GM12875 (cell line): ENCODE measurements at regions not wholly inside any gene's neighbourhood (a gene's known extent, or its start where the extent isn't known, plus 50 kb on each side); places are given as distances from the start of the nearest gene placed in this dataset.

Experiments used
- H3K4me3 ChIP-seq: one replicate; pipeline ENCODE4 v1.5.1; 2011; ENCODE audit warnings: low read depth, low read length, control low read depth
- TF ChIP-seq, protein P1 (sequence below): IDR thresholded peaks from 2 replicates; pipeline ENCODE4 v1.5.1; 2011; ENCODE audit warnings: low read depth, mild to moderate bottlenecking, control low read depth, inconsistent platforms, low read length, moderate library complexity, borderline replicate concordance; ENCODE audit not compliant: insufficient read depth

DNA sequence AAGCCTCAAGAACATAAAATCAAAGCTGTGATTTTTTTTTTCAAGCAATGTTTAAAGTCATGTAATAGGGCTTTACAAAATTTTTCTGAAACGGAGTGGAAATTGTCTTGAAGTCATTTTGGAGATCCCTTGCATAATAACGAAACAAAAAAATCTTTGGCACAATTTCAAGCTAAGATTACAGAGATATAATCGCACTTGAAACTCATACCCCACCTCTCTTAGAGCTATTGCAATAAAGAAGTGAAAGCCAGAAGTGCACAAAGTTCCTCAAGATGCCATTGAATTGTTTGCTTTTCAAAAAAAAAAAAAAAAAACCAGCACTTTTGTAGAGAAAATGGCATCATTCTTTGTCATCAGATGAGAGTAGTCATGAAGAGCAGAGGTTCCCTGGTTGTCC, 152.3 kb downstream of the PAX3 start:
- no peak overlapping the region for H3K4me3 ChIP-seq
- TF ChIP-seq, protein P1, sequence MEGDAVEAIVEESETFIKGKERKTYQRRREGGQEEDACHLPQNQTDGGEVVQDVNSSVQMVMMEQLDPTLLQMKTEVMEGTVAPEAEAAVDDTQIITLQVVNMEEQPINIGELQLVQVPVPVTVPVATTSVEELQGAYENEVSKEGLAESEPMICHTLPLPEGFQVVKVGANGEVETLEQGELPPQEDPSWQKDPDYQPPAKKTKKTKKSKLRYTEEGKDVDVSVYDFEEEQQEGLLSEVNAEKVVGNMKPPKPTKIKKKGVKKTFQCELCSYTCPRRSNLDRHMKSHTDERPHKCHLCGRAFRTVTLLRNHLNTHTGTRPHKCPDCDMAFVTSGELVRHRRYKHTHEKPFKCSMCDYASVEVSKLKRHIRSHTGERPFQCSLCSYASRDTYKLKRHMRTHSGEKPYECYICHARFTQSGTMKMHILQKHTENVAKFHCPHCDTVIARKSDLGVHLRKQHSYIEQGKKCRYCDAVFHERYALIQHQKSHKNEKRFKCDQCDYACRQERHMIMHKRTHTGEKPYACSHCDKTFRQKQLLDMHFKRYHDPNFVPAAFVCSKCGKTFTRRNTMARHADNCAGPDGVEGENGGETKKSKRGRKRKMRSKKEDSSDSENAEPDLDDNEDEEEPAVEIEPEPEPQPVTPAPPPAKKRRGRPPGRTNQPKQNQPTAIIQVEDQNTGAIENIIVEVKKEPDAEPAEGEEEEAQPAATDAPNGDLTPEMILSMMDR, result no peak

DNA sequence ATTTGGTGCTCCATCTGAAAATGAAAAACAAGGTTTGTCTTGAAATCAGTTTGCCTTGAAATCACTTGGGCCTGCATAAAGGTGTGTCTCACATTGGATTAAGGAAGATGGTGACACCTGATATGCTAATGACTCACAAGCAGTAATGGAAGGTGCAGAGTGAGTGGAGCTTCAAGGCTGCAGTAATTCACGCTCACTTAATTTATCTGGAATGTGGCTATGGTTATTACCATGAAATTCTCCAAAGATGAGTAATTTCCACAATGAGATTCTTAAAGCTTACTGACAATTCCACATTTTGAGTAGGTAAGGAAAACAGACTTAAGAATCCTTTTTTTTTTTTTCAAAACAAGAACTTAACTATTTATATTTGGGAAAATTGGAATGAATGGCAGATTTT, 156.8 kb downstream of the PAX3 start:
- TF ChIP-seq, protein P1, result no peak
- H3K4me3 ChIP-seq, result no peak overlapping the region

DNA sequence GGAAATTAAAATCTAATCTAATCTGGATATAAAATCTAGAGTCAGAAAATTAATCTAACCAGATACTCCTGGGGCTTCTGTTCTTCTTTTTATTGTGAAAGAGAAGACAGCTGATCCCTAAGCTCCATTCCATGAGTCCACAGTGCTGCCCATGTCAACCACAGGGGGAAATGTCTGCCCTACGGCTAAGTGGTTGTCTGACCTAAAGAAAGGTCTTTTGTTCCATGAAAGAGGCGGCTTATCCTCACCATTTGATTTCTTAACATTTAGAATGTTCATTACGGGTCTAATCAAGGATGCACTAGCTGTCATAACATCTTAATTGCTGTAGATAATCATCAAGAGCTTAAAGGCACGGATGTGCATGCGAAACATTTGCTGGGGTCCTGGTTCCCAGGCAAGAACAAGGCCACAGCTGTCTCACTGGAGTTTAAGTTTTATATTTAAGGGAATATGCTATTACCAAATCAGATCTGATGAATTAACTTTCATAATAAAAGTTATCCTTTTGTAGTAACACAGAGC, 162.6 kb downstream of the PAX3 start:
- TF ChIP-seq, protein P1, result no peak

DNA sequence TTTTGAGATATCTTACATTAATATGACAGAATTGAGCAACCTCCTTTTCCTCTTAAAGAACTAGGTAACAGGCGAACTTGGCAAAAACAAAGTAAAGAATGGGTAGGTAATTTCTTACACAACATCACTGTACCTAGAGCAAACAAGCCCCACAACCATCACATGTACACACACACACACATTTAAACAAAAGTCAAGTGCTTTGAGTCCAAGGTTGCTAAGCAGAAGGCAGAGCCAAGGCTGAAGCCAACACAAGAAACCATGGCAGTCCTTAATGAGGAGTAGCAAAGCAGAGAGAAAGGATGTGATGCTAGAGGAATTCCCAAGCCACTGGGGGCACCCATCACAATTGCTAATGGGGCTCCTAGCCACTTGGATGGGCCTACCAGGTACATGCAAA, 164.1 kb downstream of the PAX3 start:
- H3K4me3 ChIP-seq, result no peak overlapping the region
- TF ChIP-seq, protein P1, result no peak

More for the DNA sequence above, 162.6 kb downstream of the PAX3 start:
- no peak overlapping the region for H3K4me3 ChIP-seq

DNA sequence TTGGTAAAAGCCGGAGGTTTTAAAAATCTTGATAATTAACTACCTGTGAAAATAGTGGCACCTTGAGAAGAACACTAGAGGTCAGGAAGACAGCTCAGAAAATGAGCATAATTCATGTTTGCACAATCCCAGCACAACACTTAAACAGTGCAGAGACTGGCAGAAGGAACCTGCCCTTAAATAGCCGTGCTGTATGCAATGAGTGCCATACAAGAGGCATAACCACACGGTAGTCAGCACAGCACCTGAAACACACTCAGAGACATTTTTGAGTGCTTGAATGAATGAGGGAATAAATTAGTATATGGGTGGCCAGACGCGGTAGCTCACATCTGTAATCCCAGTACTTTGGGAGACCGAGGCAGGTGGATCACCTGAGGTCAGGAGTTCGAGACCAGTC, 164.9 kb downstream of the PAX3 start:
- no peak overlapping the region for H3K4me3 ChIP-seq
- TF ChIP-seq, protein P1, result no peak

DNA sequence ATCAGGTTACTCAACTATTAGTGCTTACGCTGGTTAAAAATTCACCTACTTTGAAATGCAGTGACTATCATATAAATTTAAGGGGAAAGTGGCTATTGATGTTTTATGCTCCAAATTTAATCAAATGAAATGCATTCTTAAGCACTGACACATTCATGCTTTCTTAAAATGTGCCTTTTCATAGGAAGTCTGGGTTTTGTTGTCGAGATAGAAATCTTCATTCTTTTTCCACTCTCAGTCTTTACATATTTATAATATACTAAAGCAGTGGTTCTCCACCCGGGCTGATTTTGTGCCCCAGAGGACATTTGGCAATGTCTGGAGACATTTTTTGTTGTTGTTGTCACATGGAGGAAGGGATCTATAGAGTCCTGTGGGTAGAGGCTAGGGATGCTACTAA, 167.9 kb downstream of the PAX3 start:
- H3K4me3 ChIP-seq, result no peak overlapping the region
- TF ChIP-seq, protein P1, result no peak

DNA sequence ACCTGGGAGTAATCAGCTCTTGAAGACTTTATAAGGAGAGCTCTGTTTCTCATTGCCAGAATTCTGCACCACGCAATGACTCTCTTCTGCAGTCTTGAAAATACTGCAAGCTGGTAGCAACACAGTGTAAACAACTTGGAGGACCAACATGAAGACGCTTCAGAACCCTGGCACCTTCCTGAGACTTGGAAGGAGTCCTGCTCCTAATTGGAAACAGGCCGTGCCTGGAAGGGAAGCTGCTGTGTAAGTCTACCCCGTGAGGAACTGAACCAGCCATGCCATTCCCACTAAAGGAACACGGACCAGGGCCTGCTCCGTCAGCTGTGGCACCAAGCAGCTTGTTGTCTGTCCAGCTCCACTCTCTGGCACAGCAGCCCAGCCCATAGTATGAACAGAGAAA, 171.1 kb downstream of the PAX3 start:
- TF ChIP-seq, protein P1, result no peak
- no peak overlapping the region for H3K4me3 ChIP-seq
